Naive B cell (primary cell): ENCODE measurements at regions not wholly inside any gene's neighbourhood (a gene's known extent, or its start where the extent isn't known, plus 50 kb on each side); places are given as distances from the start of the nearest gene placed in this dataset.
"Not testable (repeated sequence)": the region's sequence is repeated elsewhere in the genome, so short reads cannot be mapped to it uniquely, and the experiment has no call there.

ENCODE experiments used
- ATAC-seq, 2 donors: fragments of 150-1000 bp; cut with Tn5 transposase; 2 replicates each; pipeline ENCODE4 v1.10.0; 2021; ENCODE audit warnings: low read depth in 2 of 2, mild to moderate bottlenecking in 2 of 2, moderate library complexity in 2 of 2
- DNase-seq: peaks from one replicate; pipeline ENCODE4 v3.0.0; 2022
- H3K27ac Mint-ChIP-seq, 6 donors: one replicate each; pipeline ENCODE4 v1.8.0; 2020 to 2022; ENCODE audit warnings: mild to moderate bottlenecking in 6 of 6, mixed read lengths in 6 of 6, moderate library complexity in 5 of 6, inconsistent platforms in 2 of 6
- H3K27me3 Mint-ChIP-seq, 3 donors: one replicate each; pipeline ENCODE4 v1.8.0; 2021 to 2022; ENCODE audit warnings: mixed read lengths in 3 of 3, mild to moderate bottlenecking in 1 of 3
- H3K36me3 Mint-ChIP-seq, 2 donors: one replicate each; pipeline ENCODE4 v1.8.0; 2020 to 2022; ENCODE audit warnings: mixed read lengths in 2 of 2, inconsistent platforms in 1 of 2, mild to moderate bottlenecking in 1 of 2
- H3K4me1 Mint-ChIP-seq, 3 donors: one replicate each; pipeline ENCODE4 v1.8.0; 2020 to 2022; ENCODE audit warnings: mixed read lengths in 3 of 3, inconsistent platforms in 1 of 3, mild to moderate bottlenecking in 1 of 3, moderate library complexity in 1 of 3
- H3K4me3 Mint-ChIP-seq, 8 donors: one replicate each; pipeline ENCODE4 v1.8.0; 2020 to 2022; ENCODE audit warnings: mild to moderate bottlenecking in 8 of 8, mixed read lengths in 8 of 8, moderate library complexity in 8 of 8, inconsistent platforms in 2 of 8
- H3K9me3 Mint-ChIP-seq, 7 donors: one replicate each; pipeline ENCODE4 v1.8.0; 2020 to 2022; ENCODE audit warnings: mixed read lengths in 7 of 7, mild to moderate bottlenecking in 5 of 7, inconsistent platforms in 2 of 7, moderate library complexity in 1 of 7

DNA sequence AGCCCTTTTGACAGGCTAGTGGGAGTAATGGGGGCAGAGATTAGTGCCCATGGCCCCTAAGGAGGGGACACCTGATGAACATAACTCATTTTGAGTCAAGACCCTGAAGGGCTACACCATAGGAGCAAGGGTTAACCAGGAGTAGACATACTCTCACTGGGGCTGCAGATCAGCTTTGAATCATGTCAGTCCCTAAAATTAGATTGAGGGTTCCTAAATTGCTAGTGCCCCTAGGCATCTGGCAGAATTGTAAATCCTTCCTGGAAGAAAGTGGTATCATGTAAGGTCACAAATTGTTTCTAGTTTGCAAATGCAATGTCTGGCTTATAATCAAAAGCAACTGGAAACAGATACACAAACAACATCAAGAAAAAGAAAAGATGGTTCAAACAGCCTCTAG is 52.1 kb upstream of the LRRC37A2 start:
- H3K4me3 Mint-ChIP-seq, H3K9me3 Mint-ChIP-seq, H3K27me3 Mint-ChIP-seq, DNase-seq, H3K27ac Mint-ChIP-seq, H3K36me3 Mint-ChIP-seq, H3K4me1 Mint-ChIP-seq, ATAC-seq: not testable (repeated sequence)

GRCh38 chr17:46455069-46455468 is 57.2 kb upstream of the LRRC37A2 start:
- H3K27ac Mint-ChIP-seq, H3K36me3 Mint-ChIP-seq, ATAC-seq, H3K27me3 Mint-ChIP-seq, DNase-seq, H3K9me3 Mint-ChIP-seq, H3K4me3 Mint-ChIP-seq, H3K4me1 Mint-ChIP-seq: not testable (repeated sequence)

DNA sequence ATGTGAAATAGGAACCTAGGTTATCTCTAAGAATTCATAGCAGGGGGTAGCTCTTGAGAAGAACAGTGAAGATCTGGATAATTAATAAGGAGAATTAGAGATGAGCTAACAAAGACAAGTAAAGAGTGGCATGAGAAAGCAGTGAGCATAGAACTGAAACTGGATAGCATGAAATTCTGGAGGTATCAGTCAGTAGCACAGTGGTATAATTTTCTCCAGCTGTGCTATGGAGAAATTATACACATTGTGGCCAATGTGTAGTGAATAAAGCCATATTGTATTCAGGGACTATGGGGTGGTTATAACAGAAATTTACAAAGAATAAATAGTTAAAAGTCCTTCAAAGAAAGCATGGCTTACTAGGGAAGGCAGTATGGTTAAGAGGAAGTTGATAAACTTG is 57.7 kb upstream of the LRRC37A2 start:
- H3K9me3 Mint-ChIP-seq, ATAC-seq, H3K27ac Mint-ChIP-seq, DNase-seq, H3K4me1 Mint-ChIP-seq, H3K27me3 Mint-ChIP-seq, H3K36me3 Mint-ChIP-seq, H3K4me3 Mint-ChIP-seq: not testable (repeated sequence)

DNA sequence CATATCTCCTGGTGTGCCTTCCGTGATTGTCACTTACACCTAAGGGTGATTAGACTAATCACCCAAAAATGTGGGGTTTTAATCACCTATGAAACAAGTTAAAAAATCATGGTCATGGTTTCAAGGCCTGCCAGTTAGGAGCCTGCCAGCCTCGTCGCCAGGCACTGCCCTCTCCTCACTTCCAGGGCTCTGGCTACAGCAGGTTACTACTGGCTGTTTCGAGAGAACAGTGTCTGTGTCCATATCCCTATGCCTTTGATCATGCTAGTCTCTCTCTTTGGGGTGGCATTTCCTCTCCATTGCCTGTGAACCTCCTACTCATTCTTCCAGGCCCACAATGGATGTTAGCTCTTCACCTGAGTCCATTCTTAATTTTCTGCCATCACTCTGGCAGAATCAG is 59.2 kb upstream of the LRRC37A2 start:
- H3K4me1 Mint-ChIP-seq, ATAC-seq, H3K27ac Mint-ChIP-seq, H3K27me3 Mint-ChIP-seq, H3K36me3 Mint-ChIP-seq, H3K4me3 Mint-ChIP-seq, DNase-seq, H3K9me3 Mint-ChIP-seq: not testable (repeated sequence)

GRCh38 chr17:46445849-46446248 is 66.4 kb upstream of the LRRC37A2 start:
- H3K4me3 Mint-ChIP-seq, H3K27ac Mint-ChIP-seq, H3K9me3 Mint-ChIP-seq, H3K4me1 Mint-ChIP-seq, ATAC-seq, H3K36me3 Mint-ChIP-seq, DNase-seq, H3K27me3 Mint-ChIP-seq: not testable (repeated sequence)

- not testable (repeated sequence) for DNase-seq, H3K27ac Mint-ChIP-seq, H3K36me3 Mint-ChIP-seq, H3K4me3 Mint-ChIP-seq, H3K9me3 Mint-ChIP-seq, ATAC-seq, H3K27me3 Mint-ChIP-seq, H3K4me1 Mint-ChIP-seq
These were observed 66.9 kb upstream of the LRRC37A2 start for GRCh38 chr17:46445411-46445810.

DNA sequence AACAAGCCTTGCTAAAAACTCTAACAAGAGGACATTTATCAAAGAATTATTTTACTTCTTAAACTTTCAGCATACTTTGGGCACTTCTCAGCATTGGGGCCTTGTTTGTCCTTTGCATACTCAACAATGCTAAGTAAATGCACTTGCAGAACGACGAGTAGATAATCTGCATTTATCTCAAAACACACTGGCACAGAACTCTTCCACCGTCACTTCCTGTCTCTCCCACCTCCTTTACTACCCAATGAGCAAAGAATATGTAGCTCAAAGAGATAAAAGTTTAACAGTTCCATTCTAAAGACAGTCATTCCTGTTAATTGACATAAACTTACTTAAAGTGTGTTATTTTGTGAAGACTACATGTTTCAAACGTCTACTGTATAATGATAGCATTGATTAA is 70.1 kb upstream of the LRRC37A2 start:
- not testable (repeated sequence) for H3K27ac Mint-ChIP-seq, DNase-seq, ATAC-seq, H3K4me1 Mint-ChIP-seq, H3K9me3 Mint-ChIP-seq, H3K36me3 Mint-ChIP-seq, H3K27me3 Mint-ChIP-seq, H3K4me3 Mint-ChIP-seq

GRCh38 chr17:46440665-46441064 is 71.6 kb upstream of the LRRC37A2 start:
- DNase-seq, ATAC-seq, H3K27ac Mint-ChIP-seq, H3K4me3 Mint-ChIP-seq, H3K27me3 Mint-ChIP-seq, H3K36me3 Mint-ChIP-seq, H3K4me1 Mint-ChIP-seq, H3K9me3 Mint-ChIP-seq: not testable (repeated sequence)

- not testable (repeated sequence) for H3K9me3 Mint-ChIP-seq, H3K27ac Mint-ChIP-seq, DNase-seq, H3K4me3 Mint-ChIP-seq, H3K36me3 Mint-ChIP-seq, H3K4me1 Mint-ChIP-seq, H3K27me3 Mint-ChIP-seq
- ATAC-seq = peak; percentile 99 to 100
These were observed 73.0 kb upstream of the ARL17B start for GRCh38 chr17:46434450-46435062.

GRCh38 chr17:46430300-46430699 is 68.7 kb upstream of the ARL17B start:
- not testable (repeated sequence) for DNase-seq, H3K27ac Mint-ChIP-seq, H3K36me3 Mint-ChIP-seq, H3K4me1 Mint-ChIP-seq, ATAC-seq, H3K4me3 Mint-ChIP-seq, H3K27me3 Mint-ChIP-seq, H3K9me3 Mint-ChIP-seq

- H3K27me3 Mint-ChIP-seq, H3K4me3 Mint-ChIP-seq, H3K27ac Mint-ChIP-seq, H3K36me3 Mint-ChIP-seq, H3K9me3 Mint-ChIP-seq, ATAC-seq, H3K4me1 Mint-ChIP-seq, DNase-seq: not testable (repeated sequence)
These were observed 68.1 kb upstream of the ARL17B start for GRCh38 chr17:46429675-46430074.

DNA sequence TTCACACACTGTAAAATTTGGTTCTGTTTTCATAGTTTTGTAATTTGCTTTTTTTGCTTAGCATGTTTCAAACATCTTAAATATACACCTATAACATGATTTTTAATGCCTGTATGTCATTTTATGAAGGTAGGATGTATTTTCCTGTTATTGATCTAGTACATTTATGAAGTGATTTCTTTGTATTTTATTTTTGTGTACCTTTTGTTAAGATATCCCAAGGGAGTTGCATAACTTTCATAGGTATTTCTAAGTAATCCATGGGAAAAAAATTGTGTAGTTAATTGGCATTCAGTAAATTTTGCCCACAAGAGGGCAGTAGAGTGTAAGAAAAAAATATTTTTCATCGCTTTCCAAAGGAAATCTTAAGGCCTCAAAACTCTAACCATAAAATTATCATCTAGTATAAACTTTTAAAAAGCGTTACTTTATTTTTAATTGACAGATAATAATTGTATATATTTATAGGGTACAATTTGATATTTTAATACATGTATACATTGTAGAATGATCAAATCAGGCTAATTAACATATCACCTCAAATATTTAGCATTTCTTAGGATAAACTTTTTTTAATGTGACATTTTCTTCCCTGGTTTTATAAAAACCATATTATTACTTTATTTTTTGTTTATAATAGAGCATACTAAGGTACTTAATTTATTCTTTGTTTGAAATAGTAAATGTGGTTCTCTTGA is 62.8 kb upstream of the ARL17B start:
- ATAC-seq, H3K27ac Mint-ChIP-seq, H3K9me3 Mint-ChIP-seq, H3K4me1 Mint-ChIP-seq, H3K4me3 Mint-ChIP-seq, H3K36me3 Mint-ChIP-seq, DNase-seq, H3K27me3 Mint-ChIP-seq: not testable (repeated sequence)

DNA sequence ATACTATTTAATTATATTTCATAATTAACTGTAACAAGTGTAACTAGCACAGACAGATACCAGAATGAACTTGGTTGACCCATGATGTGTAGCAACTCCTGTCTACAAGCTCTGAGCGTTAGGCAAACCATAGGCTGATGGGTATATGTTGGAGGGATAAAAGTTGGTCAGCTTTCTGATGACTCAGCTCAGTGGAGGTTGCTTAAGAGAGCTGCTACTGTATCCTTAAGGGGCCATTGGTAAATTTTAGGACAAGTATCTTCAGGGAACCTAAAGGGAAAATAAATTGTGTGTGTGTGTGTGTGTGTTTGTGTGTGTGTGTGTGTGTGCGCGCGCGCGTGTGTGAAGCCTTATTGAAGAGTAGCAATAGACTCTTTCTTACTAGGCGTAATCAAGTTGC is 56.3 kb upstream of the ARL17B start:
- H3K4me1 Mint-ChIP-seq, H3K27ac Mint-ChIP-seq, H3K4me3 Mint-ChIP-seq, DNase-seq, H3K27me3 Mint-ChIP-seq, H3K9me3 Mint-ChIP-seq, H3K36me3 Mint-ChIP-seq, ATAC-seq: not testable (repeated sequence)

DNA sequence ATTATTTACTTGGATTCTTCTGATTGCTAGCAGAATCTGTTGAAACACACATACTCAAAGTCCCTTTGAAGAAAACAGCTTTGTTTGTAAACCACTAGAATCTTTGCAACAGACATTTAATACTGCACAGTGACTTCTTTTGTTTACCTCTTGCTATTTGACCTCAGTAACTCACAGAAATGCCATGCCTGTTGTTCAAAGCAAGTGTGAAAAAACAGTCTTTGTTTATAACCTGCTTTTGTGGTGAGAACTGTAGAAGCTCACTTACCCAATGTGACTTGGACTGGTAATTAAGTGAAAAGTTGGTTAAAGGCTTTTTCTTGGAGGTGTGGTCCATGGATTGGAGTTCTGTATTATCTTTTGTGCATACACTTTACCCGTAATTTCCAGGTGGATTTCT is 55.7 kb upstream of the ARL17B start:
- H3K27ac Mint-ChIP-seq, H3K27me3 Mint-ChIP-seq, DNase-seq, H3K4me1 Mint-ChIP-seq, H3K9me3 Mint-ChIP-seq, H3K4me3 Mint-ChIP-seq, ATAC-seq, H3K36me3 Mint-ChIP-seq: not testable (repeated sequence)

DNA sequence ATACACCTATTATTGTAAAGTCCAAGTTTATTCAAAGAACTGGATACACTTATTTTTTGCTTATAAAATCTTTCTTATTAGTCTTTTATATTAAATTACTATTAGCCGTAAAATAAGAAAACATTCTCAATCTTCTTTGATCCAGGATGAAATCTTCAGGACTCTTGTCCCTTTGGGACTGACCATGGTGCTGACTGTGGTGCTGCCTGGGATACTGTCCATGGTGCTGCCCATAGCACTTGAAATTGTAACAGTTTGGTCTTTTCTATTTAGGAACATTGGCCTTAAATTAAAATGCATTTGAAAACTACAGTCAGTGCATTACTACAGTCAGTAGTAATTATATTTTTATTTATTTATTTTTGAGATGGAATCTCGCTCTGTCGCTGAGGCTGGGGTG is 53.0 kb upstream of the ARL17B start:
- not testable (repeated sequence) for H3K4me1 Mint-ChIP-seq, H3K4me3 Mint-ChIP-seq, ATAC-seq, DNase-seq, H3K27me3 Mint-ChIP-seq, H3K27ac Mint-ChIP-seq, H3K9me3 Mint-ChIP-seq, H3K36me3 Mint-ChIP-seq
